ENCODE measurements at regions not wholly inside any gene's neighbourhood (a gene's known extent, or its start where the extent isn't known, plus 50 kb on each side); places are given as distances from the start of the nearest gene placed in this dataset.

DNA sequence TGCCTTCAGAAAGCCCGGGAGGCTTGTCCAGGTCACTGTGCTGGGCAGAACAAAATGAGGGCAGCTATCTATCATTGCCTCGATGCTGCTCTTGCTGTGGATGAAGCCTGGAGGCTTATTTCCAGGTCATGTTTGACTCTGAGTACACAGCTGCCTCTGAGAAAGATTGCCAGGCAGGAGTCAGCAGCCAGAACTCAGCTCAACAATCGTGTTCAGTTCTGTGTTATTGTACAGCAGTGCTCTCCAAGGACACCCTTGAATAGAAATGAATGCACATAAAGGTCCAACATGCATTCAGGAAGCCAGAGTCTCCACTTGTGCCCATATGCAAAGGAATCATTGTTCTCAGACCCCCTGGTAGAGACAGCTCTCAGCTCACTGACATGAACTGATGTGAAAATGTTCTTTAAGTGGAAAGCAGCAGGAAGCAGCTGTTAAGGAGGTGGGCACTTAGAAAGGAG, 61.7 kb upstream of the ZFR start:
- H3K27me3 ChIP-seq (replicated peaks; ENCODE audit: control insufficient read depth, insufficient read depth, low read length): peaks cover 3% of the 10 kb centered on the region
- TF ChIP-seq, protein P1, sequence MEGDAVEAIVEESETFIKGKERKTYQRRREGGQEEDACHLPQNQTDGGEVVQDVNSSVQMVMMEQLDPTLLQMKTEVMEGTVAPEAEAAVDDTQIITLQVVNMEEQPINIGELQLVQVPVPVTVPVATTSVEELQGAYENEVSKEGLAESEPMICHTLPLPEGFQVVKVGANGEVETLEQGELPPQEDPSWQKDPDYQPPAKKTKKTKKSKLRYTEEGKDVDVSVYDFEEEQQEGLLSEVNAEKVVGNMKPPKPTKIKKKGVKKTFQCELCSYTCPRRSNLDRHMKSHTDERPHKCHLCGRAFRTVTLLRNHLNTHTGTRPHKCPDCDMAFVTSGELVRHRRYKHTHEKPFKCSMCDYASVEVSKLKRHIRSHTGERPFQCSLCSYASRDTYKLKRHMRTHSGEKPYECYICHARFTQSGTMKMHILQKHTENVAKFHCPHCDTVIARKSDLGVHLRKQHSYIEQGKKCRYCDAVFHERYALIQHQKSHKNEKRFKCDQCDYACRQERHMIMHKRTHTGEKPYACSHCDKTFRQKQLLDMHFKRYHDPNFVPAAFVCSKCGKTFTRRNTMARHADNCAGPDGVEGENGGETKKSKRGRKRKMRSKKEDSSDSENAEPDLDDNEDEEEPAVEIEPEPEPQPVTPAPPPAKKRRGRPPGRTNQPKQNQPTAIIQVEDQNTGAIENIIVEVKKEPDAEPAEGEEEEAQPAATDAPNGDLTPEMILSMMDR (IDR thresholded peaks at IDR 0.05; ENCODE audit: insufficient read depth, low read length, poor library complexity, severe bottlenecking): no peak
- DNase-seq (ENCODE audit: extremely low read depth, insufficient read length): no peak
- H3K4me3 ChIP-seq (replicated peaks; ENCODE audit: low read depth, low read length): no peak overlapping the region
- H3K36me3 ChIP-seq (ENCODE audit: control insufficient read depth, insufficient read depth, low read length): no peaks in the 10 kb centered on the region

DNA sequence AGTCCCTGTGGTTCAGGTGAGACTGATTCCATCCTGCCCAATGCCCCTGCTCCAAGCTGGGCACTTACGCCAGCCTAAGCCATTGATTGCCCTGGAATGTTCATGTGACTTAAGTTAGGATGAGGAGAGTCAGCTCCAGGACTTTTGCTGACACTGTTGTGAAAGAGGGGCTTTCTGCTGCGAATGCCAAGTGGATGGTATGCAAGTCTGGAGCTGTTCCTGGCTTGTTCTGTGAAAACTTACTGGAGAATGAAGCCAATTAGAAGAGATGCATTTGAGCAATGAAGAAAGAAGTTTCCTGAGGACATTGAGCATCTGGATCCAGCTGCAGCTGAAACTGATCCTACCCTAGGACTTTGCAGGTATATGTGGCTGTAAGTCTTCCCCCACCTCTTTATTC, 61.2 kb upstream of the ZFR start:
- Histone ChIP-seq H3K27me3 (replicated peaks; ENCODE audit: control insufficient read depth, insufficient read depth, low read length) (peaks cover 3% of the 10 kb centered on the region), H3K4me3 (replicated peaks; ENCODE audit: low read depth, low read length) (no peak overlapping the region), H3K36me3 (ENCODE audit: control insufficient read depth, insufficient read depth, low read length) (no peaks in the 10 kb centered on the region)
- DNase-seq (ENCODE audit: extremely low read depth, insufficient read length): no peak
- TF ChIP-seq, protein P1 (IDR thresholded peaks at IDR 0.05; ENCODE audit: insufficient read depth, low read length, poor library complexity, severe bottlenecking): no peak

DNA sequence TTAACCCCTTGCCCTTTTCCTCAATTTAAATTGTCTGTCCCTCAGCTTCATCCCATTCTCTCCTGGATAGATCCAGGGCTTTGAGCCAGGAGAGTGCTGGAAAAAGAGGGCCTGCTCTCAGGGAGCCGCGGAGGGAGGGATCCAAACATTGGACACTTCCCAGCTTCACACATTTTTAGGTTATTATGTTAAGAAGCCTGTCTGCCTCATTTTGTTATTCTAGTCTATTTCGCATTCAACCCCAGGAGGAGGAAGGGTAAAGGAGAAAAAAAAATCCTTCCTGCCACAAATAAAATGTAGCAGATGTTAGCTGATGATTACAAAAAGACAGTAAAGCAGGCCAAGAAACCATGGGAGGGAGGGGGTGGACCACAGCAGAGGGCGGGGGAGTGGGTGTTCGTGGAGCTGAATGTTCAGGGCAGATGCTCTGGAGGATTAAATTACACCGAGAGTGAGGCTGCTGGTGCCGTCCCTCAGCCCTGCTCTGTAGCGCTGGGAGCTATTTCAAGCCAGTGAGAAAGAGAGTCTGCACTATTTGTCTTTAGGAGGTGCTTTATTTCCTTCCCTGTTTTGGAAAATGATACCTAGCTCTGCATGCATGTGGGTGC, 60.6 kb upstream of the ZFR start:
- no peaks in the 10 kb centered on the region for H3K36me3 ChIP-seq (ENCODE audit: control insufficient read depth, insufficient read depth, low read length)
- H3K4me3 ChIP-seq (replicated peaks; ENCODE audit: low read depth, low read length): no peak overlapping the region
- H3K27me3 ChIP-seq (replicated peaks; ENCODE audit: control insufficient read depth, insufficient read depth, low read length): peaks cover 3% of the 10 kb centered on the region
- TF ChIP-seq, protein P1 (IDR thresholded peaks at IDR 0.05; ENCODE audit: insufficient read depth, low read length, poor library complexity, severe bottlenecking): no peak
- no peak for DNase-seq (ENCODE audit: extremely low read depth, insufficient read length)

DNA sequence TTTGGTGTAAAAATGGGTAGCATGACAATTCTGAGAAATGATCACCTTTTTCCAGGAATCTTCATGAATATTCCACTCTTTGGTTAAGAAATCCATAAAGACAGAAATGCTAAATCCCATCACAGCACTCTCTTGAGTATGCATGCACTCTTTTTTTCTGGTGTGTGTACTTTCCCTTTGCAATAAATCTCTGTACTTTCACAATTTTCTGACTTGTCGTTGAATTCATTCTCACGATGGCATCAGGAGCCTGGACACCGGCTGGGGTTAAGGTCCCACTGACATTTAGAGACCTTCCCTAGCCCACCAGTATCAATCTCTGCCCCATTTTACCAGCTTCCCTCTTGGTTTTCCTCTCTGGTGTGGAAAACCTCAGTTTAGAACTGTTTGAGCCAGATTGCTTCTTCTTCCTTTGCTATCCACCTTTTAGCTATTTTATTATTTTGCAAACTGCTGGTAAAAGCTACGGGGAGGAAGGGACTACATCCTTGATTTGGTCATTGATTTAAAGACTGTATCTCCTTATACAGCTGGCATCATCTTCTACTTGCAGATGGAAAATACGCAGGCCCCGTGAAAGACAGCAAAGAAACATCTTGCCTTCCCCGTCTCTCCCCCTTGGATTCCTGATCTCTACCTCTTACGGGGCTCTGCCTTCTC, 59.9 kb upstream of the ZFR start:
- TF ChIP-seq, protein P1 (IDR thresholded peaks at IDR 0.05; ENCODE audit: insufficient read depth, low read length, poor library complexity, severe bottlenecking): no peak
- no peak for DNase-seq (ENCODE audit: extremely low read depth, insufficient read length)
- no peaks in the 10 kb centered on the region for H3K36me3 ChIP-seq (ENCODE audit: control insufficient read depth, insufficient read depth, low read length)
- no peak overlapping the region for H3K4me3 ChIP-seq (replicated peaks; ENCODE audit: low read depth, low read length)
- peaks cover 3% of the 10 kb centered on the region for H3K27me3 ChIP-seq (replicated peaks; ENCODE audit: control insufficient read depth, insufficient read depth, low read length)

DNA sequence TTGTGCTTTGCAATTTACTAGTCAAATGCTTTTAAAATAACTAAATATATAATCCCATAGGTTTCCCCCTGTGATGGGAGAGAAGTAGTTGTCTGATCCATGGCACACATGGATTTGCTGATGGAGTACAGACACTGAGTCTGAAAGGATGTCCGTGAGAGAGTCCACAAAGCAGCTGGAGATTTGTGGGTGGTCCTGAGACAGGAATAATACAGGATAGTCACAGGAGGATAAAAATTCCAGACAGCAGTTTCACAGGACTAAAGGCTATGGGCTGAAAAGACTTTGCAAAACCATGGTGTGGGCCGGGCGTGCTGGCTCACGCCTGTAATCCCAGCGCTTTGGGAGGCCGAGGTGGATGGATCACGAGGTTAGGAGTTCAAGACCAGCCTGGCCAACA, 58.7 kb upstream of the ZFR start:
- Histone ChIP-seq H3K4me3 (replicated peaks; ENCODE audit: low read depth, low read length) (no peak overlapping the region), H3K27me3 (replicated peaks; ENCODE audit: control insufficient read depth, insufficient read depth, low read length) (peaks cover 3% of the 10 kb centered on the region), H3K36me3 (ENCODE audit: control insufficient read depth, insufficient read depth, low read length) (no peaks in the 10 kb centered on the region)
- DNase-seq (ENCODE audit: extremely low read depth, insufficient read length): no peak
- TF ChIP-seq, protein P1 (IDR thresholded peaks at IDR 0.05; ENCODE audit: insufficient read depth, low read length, poor library complexity, severe bottlenecking): no peak
